Heart right ventricle (tissue), 16 donors: ENCODE measurements at regions not wholly inside any gene's neighbourhood (a gene's known extent, or its start where the extent isn't known, plus 50 kb on each side); places are given as distances from the start of the nearest gene placed in this dataset.

Experiments used
- ATAC-seq, 8 donors: fragments of 200-7000 bp; cut with Tn5 transposase; one replicate each; pipeline ENCODE4 v1.9.1; 2020; ENCODE audit warnings: mild to moderate bottlenecking in 8 of 8, moderate library complexity in 8 of 8, moderate number of reproducible peaks in 1 of 8
- DNase-seq, 2 donors: peaks; one replicate each; pipeline ENCODE4 v3.0.0-alpha.2; 2020
- H3K27ac ChIP-seq, 10 donors: fragments of 200-600 bp; sonication (generic) in 2 of 10; one replicate each; pipeline versions ENCODE4 v1.5.0 to v1.8.0; 2020 to 2022; ENCODE audit warnings: mild to moderate bottlenecking in 3 of 10
- H3K27me3 ChIP-seq, 7 donors: fragments of 200-600 bp; one replicate each; pipeline ENCODE4 v1.8.0; 2021 to 2022; ENCODE audit warnings: mild to moderate bottlenecking in 2 of 7
- H3K36me3 ChIP-seq, 9 donors: fragments of 200-600 bp; sonication (generic) in 1 of 9; one replicate each; pipeline versions ENCODE4 v1.5.0 to v1.8.0; 2020 to 2022; ENCODE audit warnings: mild to moderate bottlenecking in 2 of 9
- H3K4me1 ChIP-seq, 9 donors: fragments of 200-600 bp; sonication (generic) in 1 of 9; one replicate each; pipeline versions ENCODE4 v1.5.0 to v1.8.0; 2020 to 2022; ENCODE audit warnings: mild to moderate bottlenecking in 4 of 9
- H3K4me3 ChIP-seq, 10 donors: fragments of 200-600 bp; sonication (generic) in 2 of 10; one replicate each; pipeline versions ENCODE4 v1.5.0 to v1.8.0; 2020 to 2022; ENCODE audit warnings: mild to moderate bottlenecking in 7 of 10, moderate library complexity in 2 of 10
- H3K9me3 ChIP-seq, 11 donors: fragments of 200-600 bp in 10 of 11; sonication (generic) in 2 of 11; one replicate each; pipeline versions ENCODE4 v1.5.0 to v1.8.0; 2013 to 2022; ENCODE audit warnings: mild to moderate bottlenecking in 2 of 11, control low read depth in 1 of 11, moderate library complexity in 1 of 11
- WGBS, 2 donors: extraction: QIAGEN DNeasy Blood & Tissue Kit; methylation state at CpG; one replicate each; pipeline ENCODE4 v1.1.7; 2013; ENCODE audit warnings: inconsistent platforms in 1 of 2; 5-methylcytosine and 5-hydroxymethylcytosine counted together
- intact Hi-C, 10 donors: fragments of 100-400 bp; cut with DNase I; formaldehyde crosslinking; loops; one replicate each; pipeline versions ENCODE4 v1.11.1 to v1.14.2; 2022
- TF ChIP-seq, protein P1 (sequence below), 9 donors: fragments of 200-600 bp; sonication (generic) in 2 of 9; IDR thresholded peaks; one replicate each; pipeline versions ENCODE4 v1.5.0 to v1.8.0; 2021 to 2022; ENCODE audit warnings: antibody characterized with exemption in 9 of 9, mild to moderate bottlenecking in 5 of 9, moderate library complexity in 1 of 9
- donor health status: Arrhythmogenic right ventricular cardiomyopathy.
- donor health status: ischemic (EF 13 %, LVEDD 7.1; RV severe dilation, severe dysfunction).
- donor health status: healthy with polysubstance abuse.
- donor health status: DM: no; HTN: yes; CAD: no.
- donor health status: DM: no; HTN: no; CAD: no.
- donor health status: ischemic (EF 25% LVEDD 6.9; RV normal size, moderate dysfunction).
- donor health status: ischemic (EF 25% LVEDD 5.7; RV mildly dilated, moderate dysfunction).
- donor health status: healthy.
- donor health status: DM: yes; HTN: yes; CAD: no.
- donor health status: Ischemic cardiomyopathy.
- donor health status: ischemic (EF 35%, LVEDD 5.7; RV mildly dilated, moderate dysfunction).
- donor health status: nonischemic (EF 11% LVEDD 7.7; RV severe dilation, severe dysfunction).
- donor health status: DM: yes; HTN: yes; CAD: no.
- donor health status: PGD.
- donor health status: ischemic (EF 29% LVEDD 5.4; RV normal size, mild dysfunction).
- donor health status: nonischemic (EF 23%, LVEDD 6.1; RV moderate dilation, normal function).

DNA sequence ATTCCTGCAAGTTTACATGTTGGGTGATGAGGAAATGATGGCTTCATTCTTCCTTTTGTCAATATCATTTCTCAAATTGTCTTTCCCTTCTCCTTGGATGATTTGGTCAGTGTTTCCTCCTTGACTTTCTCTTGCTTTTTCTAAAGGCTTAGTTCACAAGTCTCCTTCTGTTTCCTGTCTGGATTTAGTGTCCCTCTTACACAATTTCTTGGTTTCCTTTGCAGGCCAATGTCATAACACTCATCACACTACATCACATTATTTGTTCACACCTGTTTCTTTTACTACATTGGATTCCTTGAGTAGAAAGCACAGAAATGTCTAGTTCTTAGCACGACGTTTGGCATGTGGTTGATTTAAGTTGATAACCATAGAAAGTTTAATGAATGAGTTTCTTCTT lies 490.7 kb downstream of the TDRD3 start:
- no peak overlapping the region for H3K4me3 ChIP-seq
- DNase-seq: no peak
- H3K27me3 ChIP-seq: no peaks in the 10 kb centered on the region
- intact Hi-C loops: no loop called here
- no peaks in the 10 kb centered on the region for H3K4me1 ChIP-seq
- ATAC-seq: no peak
- WGBS, 2 donors: 84 to 88% methylated on average over 2 of the region's 2 CpGs
- H3K9me3 ChIP-seq: peaks cover 0 to 4% (median 0%) of the 10 kb centered on the region in 11 donors
- TF ChIP-seq, protein P1, sequence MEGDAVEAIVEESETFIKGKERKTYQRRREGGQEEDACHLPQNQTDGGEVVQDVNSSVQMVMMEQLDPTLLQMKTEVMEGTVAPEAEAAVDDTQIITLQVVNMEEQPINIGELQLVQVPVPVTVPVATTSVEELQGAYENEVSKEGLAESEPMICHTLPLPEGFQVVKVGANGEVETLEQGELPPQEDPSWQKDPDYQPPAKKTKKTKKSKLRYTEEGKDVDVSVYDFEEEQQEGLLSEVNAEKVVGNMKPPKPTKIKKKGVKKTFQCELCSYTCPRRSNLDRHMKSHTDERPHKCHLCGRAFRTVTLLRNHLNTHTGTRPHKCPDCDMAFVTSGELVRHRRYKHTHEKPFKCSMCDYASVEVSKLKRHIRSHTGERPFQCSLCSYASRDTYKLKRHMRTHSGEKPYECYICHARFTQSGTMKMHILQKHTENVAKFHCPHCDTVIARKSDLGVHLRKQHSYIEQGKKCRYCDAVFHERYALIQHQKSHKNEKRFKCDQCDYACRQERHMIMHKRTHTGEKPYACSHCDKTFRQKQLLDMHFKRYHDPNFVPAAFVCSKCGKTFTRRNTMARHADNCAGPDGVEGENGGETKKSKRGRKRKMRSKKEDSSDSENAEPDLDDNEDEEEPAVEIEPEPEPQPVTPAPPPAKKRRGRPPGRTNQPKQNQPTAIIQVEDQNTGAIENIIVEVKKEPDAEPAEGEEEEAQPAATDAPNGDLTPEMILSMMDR (IDR thresholded peaks at IDR 0.05): no peak
- H3K36me3 ChIP-seq: no peaks in the 10 kb centered on the region
- H3K27ac ChIP-seq: no peak overlapping the region

GRCh38 chr13:60881507-60881906 lies 484.5 kb downstream of the TDRD3 start:
- WGBS, 2 donors: 47 to 73% methylated on average over 1 of the region's 1 CpG
- DNase-seq (no peak), ATAC-seq (no peak)
- intact Hi-C loops: no loop called here
- Histone ChIP-seq H3K9me3 (no peaks in the 10 kb centered on the region), H3K4me3 (no peak overlapping the region), H3K36me3 (no peaks in the 10 kb centered on the region), H3K4me1 (no peaks in the 10 kb centered on the region), H3K27ac (no peak overlapping the region), H3K27me3 (no peaks in the 10 kb centered on the region)
- TF ChIP-seq, protein P1 (IDR thresholded peaks at IDR 0.05): no peak

DNA sequence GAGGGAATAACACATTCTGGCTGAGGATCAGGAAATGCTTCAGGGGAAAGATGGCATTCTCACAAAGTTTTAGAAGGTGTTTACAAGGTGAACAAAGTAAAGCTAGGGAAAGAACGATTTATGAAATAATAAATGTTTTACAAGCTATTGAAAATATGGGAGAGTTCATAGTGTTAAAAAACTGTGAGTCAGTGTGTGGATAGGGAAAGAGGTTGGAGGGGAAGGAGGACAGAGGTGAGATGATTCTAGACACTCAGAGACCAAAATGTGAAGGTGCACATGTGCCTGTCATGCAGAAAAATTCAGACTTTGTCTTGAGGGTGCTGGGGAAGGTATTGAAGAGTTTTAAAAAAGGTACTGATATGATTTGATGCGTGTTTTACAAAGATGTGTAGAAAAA lies 476.1 kb downstream of the TDRD3 start:
- Histone ChIP-seq H3K4me3 (no peak overlapping the region), H3K27ac (no peak overlapping the region), H3K4me1 (no peaks in the 10 kb centered on the region), H3K9me3 (peaks cover 0 to 8% (median 0%) of the 10 kb centered on the region in 11 donors), H3K27me3 (no peaks in the 10 kb centered on the region), H3K36me3 (no peaks in the 10 kb centered on the region)
- intact Hi-C loops: no loop called here
- 72 to 74% methylated on average over 2 of the region's 2 CpGs for WGBS, 2 donors
- ATAC-seq (no peak), DNase-seq (no peak)
- TF ChIP-seq, protein P1 (IDR thresholded peaks at IDR 0.05): no peak

DNA sequence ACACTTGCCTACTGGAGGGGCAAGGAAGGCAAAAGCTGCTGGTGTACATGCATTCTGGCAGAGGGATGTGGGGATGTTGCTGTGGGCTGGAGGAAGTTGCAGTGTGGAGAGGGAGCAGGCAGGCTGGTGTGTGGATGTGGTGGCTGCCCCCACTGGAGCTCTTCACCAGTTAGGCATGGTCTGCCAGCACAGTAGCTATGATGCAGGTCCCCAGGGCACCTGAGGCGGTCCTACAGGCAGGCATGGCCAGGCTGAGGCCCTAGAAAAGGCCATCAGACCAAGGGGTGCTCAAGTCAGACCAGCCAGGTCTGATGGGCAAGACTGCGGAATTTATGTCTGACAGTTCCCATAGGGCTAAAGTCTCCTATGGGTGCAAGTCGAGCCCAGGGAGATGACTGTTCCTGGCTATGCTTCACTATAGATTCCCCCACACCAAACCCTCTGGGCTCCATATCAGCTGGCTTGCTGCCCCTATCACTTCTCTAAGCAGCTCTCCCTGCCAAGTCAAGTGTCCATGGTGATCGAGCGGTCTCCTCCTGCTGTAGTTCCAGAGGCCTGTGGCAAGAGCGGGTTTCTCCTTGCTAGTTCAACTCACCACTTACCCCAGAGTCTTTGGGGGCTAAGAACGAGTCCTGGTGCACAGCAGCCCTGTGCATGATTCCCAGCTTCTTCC lies 473.1 kb downstream of the TDRD3 start:
- H3K9me3 ChIP-seq: peaks cover 0 to 27% (median 6%) of the 10 kb centered on the region in 11 donors
- DNase-seq: peak in 1 of 2 donors; percentile 12
- no peak overlapping the region for H3K4me3 ChIP-seq
- 58 to 71% methylated on average over 7 of the region's 7 CpGs for WGBS, 2 donors
- peak in 2 of 8 donors; percentile 33 to 68 for ATAC-seq
- H3K27me3 ChIP-seq: no peaks in the 10 kb centered on the region
- H3K4me1 ChIP-seq: no peaks in the 10 kb centered on the region
- TF ChIP-seq, protein P1 (IDR thresholded peaks at IDR 0.05): no peak
- no peak overlapping the region for H3K27ac ChIP-seq
- intact Hi-C loops: no loop called here
- H3K36me3 ChIP-seq: no peaks in the 10 kb centered on the region
